ENCODE measurements at regions not wholly inside any gene's neighbourhood (a gene's known extent, or its start where the extent isn't known, plus 50 kb on each side); places are given as distances from the start of the nearest gene placed in this dataset.

GRCh38 chr2:173834141-173834540 is 131.0 kb downstream of the SP3 start:
- H3K27ac ChIP-seq (ENCODE audit: low read length) = no peak overlapping the region
- no peaks in the 10 kb centered on the region for H3K4me1 ChIP-seq (ENCODE audit: insufficient read depth, low read length)
- no peaks in the 10 kb centered on the region for H3K9me3 ChIP-seq (ENCODE audit: insufficient read depth, low read length, severe bottlenecking)
- no peak overlapping the region for H2AFZ ChIP-seq (ENCODE audit: low read depth, low read length)
- no peak overlapping the region for H3K4me2 ChIP-seq (ENCODE audit: insufficient read depth, low read length)
- no peaks in the 10 kb centered on the region for H4K20me1 ChIP-seq (ENCODE audit: insufficient read depth, low read length)
- H3K79me2 ChIP-seq (ENCODE audit: insufficient read depth, low read length) = no peaks in the 10 kb centered on the region
- DNase-seq (no peak), ATAC-seq (ENCODE audit: insufficient read depth, low read depth) (no peak)
- no peak overlapping the region for H3K4me3 ChIP-seq (ENCODE audit: low read depth in 1 of 2, low read length in 2 of 2)
- no peaks in the 10 kb centered on the region for H3K36me3 ChIP-seq (ENCODE audit: insufficient read depth, low read length)
- H3K9ac ChIP-seq (ENCODE audit: low read depth, low read length) = no peak overlapping the region
- TF ChIP-seq CTCF (IDR thresholded peaks at IDR 0.05; ENCODE audit: borderline replicate concordance, extremely low read depth, low read length, poor library complexity, severe bottlenecking) (no peak), EZH2 (IDR thresholded peaks at IDR 0.05; ENCODE audit: borderline replicate concordance, low read depth, low read length, severe bottlenecking) (no peak)
- H3K27me3 ChIP-seq (ENCODE audit: insufficient read depth, low read length, poor library complexity) = no peaks in the 10 kb centered on the region

DNA sequence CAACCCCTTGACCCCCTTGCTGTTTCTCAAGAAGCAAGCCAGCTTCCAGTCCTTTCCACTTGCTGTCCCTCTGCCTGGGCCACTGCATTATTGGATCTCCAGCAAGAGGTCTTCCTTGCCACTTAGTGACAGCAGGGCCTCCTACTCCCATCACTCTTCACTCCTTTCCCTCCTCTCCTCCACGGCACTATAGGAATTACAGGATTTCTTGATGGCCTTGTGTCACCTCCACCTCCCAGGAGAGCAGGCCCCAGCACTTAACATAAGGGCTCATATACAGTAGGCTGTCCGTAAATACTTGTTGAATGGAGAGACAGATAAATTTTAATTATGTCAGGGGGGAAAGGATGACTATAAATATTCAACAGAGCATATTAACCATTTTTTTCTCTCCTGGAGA is 129.4 kb downstream of the SP3 start:
- Histone ChIP-seq H3K27ac (ENCODE audit: low read length) (no peak overlapping the region), H3K4me1 (ENCODE audit: insufficient read depth, low read length) (no peaks in the 10 kb centered on the region), H4K20me1 (ENCODE audit: insufficient read depth, low read length) (no peaks in the 10 kb centered on the region), H3K9me3 (ENCODE audit: insufficient read depth, low read length, severe bottlenecking) (no peaks in the 10 kb centered on the region), H3K9ac (ENCODE audit: low read depth, low read length) (no peak overlapping the region), H3K79me2 (ENCODE audit: insufficient read depth, low read length) (no peaks in the 10 kb centered on the region), H3K4me2 (ENCODE audit: insufficient read depth, low read length) (no peak overlapping the region), H2AFZ (ENCODE audit: low read depth, low read length) (no peak overlapping the region), H3K36me3 (ENCODE audit: insufficient read depth, low read length) (no peaks in the 10 kb centered on the region), H3K4me3 (ENCODE audit: low read depth in 1 of 2, low read length in 2 of 2) (no peak overlapping the region), H3K27me3 (ENCODE audit: insufficient read depth, low read length, poor library complexity) (no peaks in the 10 kb centered on the region)
- TF ChIP-seq CTCF (IDR thresholded peaks at IDR 0.05; ENCODE audit: borderline replicate concordance, extremely low read depth, low read length, poor library complexity, severe bottlenecking) (no peak), EZH2 (IDR thresholded peaks at IDR 0.05; ENCODE audit: borderline replicate concordance, low read depth, low read length, severe bottlenecking) (no peak)
- no peak for ATAC-seq (ENCODE audit: insufficient read depth, low read depth)
- DNase-seq = no peak

GRCh38 chr2:173841110-173841509 is 124.1 kb downstream of the SP3 start:
- Histone ChIP-seq H3K9me3 (ENCODE audit: insufficient read depth, low read length, severe bottlenecking) (no peaks in the 10 kb centered on the region), H3K36me3 (ENCODE audit: insufficient read depth, low read length) (no peaks in the 10 kb centered on the region), H3K4me1 (ENCODE audit: insufficient read depth, low read length) (no peaks in the 10 kb centered on the region), H4K20me1 (ENCODE audit: insufficient read depth, low read length) (no peaks in the 10 kb centered on the region), H2AFZ (ENCODE audit: low read depth, low read length) (no peak overlapping the region), H3K79me2 (ENCODE audit: insufficient read depth, low read length) (no peaks in the 10 kb centered on the region), H3K4me2 (ENCODE audit: insufficient read depth, low read length) (no peak overlapping the region), H3K4me3 (ENCODE audit: low read depth in 1 of 2, low read length in 2 of 2) (no peak overlapping the region), H3K27me3 (ENCODE audit: insufficient read depth, low read length, poor library complexity) (no peaks in the 10 kb centered on the region), H3K9ac (ENCODE audit: low read depth, low read length) (no peak overlapping the region), H3K27ac (ENCODE audit: low read length) (no peak overlapping the region)
- no peak for ATAC-seq (ENCODE audit: insufficient read depth, low read depth)
- TF ChIP-seq EZH2 (IDR thresholded peaks at IDR 0.05; ENCODE audit: borderline replicate concordance, low read depth, low read length, severe bottlenecking) (no peak), CTCF (IDR thresholded peaks at IDR 0.05; ENCODE audit: borderline replicate concordance, extremely low read depth, low read length, poor library complexity, severe bottlenecking) (no peak)
- no peak for DNase-seq

GRCh38 chr2:173843526-173843925 is 121.6 kb downstream of the SP3 start:
- no peak for DNase-seq
- no peak for TF ChIP-seq CTCF (IDR thresholded peaks at IDR 0.05; ENCODE audit: borderline replicate concordance, extremely low read depth, low read length, poor library complexity, severe bottlenecking)
- TF ChIP-seq EZH2 (IDR thresholded peaks at IDR 0.05; ENCODE audit: borderline replicate concordance, low read depth, low read length, severe bottlenecking) = no peak
- Histone ChIP-seq H3K4me3 (ENCODE audit: low read depth in 1 of 2, low read length in 2 of 2) (no peak overlapping the region), H3K27me3 (ENCODE audit: insufficient read depth, low read length, poor library complexity) (no peaks in the 10 kb centered on the region), H3K4me2 (ENCODE audit: insufficient read depth, low read length) (no peak overlapping the region), H3K9me3 (ENCODE audit: insufficient read depth, low read length, severe bottlenecking) (no peaks in the 10 kb centered on the region), H4K20me1 (ENCODE audit: insufficient read depth, low read length) (no peaks in the 10 kb centered on the region), H2AFZ (ENCODE audit: low read depth, low read length) (no peak overlapping the region), H3K27ac (ENCODE audit: low read length) (no peak overlapping the region), H3K4me1 (ENCODE audit: insufficient read depth, low read length) (no peaks in the 10 kb centered on the region), H3K79me2 (ENCODE audit: insufficient read depth, low read length) (no peaks in the 10 kb centered on the region), H3K36me3 (ENCODE audit: insufficient read depth, low read length) (no peaks in the 10 kb centered on the region), H3K9ac (ENCODE audit: low read depth, low read length) (no peak overlapping the region)
- no peak for ATAC-seq (ENCODE audit: insufficient read depth, low read depth)

Data from DND-41 (cell line).